GM19240 (cell line): ENCODE measurements at regions not wholly inside any gene's neighbourhood (a gene's known extent, or its start where the extent isn't known, plus 50 kb on each side); places are given as distances from the start of the nearest gene placed in this dataset.
"Not testable (repeated sequence)": the region's sequence is repeated elsewhere in the genome, so short reads cannot be mapped to it uniquely, and the experiment has no call there.

Experiments
- DNase-seq: peaks from one replicate; pipeline ENCODE4 v3.0.0; 2011; ENCODE audit warnings: low spot score; ENCODE audit not compliant: insufficient read length

GRCh38 chr2:21331625-21332370 lies 208.0 kb downstream of the TDRD15 start:
- DNase-seq: no peak

GRCh38 chr2:21332993-21333625 lies 209.3 kb downstream of the TDRD15 start:
- DNase-seq: no peak

- no peak for DNase-seq
Observed at GRCh38 chr2:21333684-21334083, 209.9 kb downstream of the TDRD15 start.

GRCh38 chr2:21346984-21347383 lies 223.2 kb downstream of the TDRD15 start:
- DNase-seq: no peak

- no peak for DNase-seq
Observed at GRCh38 chr2:21353879-21354679, 230.3 kb downstream of the TDRD15 start.

GRCh38 chr2:21356086-21356856 lies 232.5 kb downstream of the TDRD15 start:
- DNase-seq: no peak

GRCh38 chr2:21356857-21357255 lies 233.1 kb downstream of the TDRD15 start:
- no peak for DNase-seq

- DNase-seq: no peak
Observed at GRCh38 chr2:21358976-21359375, 235.2 kb downstream of the TDRD15 start.

- DNase-seq: no peak
Observed at GRCh38 chr2:21361384-21361783, 237.6 kb downstream of the TDRD15 start.

GRCh38 chr2:21361957-21362486 lies 238.3 kb downstream of the TDRD15 start:
- no peak for DNase-seq

GRCh38 chr2:21363364-21363763 lies 239.6 kb downstream of the TDRD15 start:
- DNase-seq: no peak

GRCh38 chr2:21367421-21367820 lies 243.7 kb downstream of the TDRD15 start:
- no peak for DNase-seq

- no peak for DNase-seq
Observed at GRCh38 chr2:21369787-21370186, 246.0 kb downstream of the TDRD15 start.

- DNase-seq: no peak
Observed at GRCh38 chr2:21371499-21372003, 247.8 kb downstream of the TDRD15 start.

GRCh38 chr2:21372654-21373053 lies 248.9 kb downstream of the TDRD15 start:
- no peak for DNase-seq

- DNase-seq: no peak
Observed at GRCh38 chr2:21376864-21377263, 253.1 kb downstream of the TDRD15 start.

- DNase-seq: no peak
Observed at GRCh38 chr2:21379140-21379539, 255.4 kb downstream of the TDRD15 start.

GRCh38 chr2:21379668-21380067 lies 255.9 kb downstream of the TDRD15 start:
- not testable (repeated sequence) for DNase-seq

- DNase-seq: no peak
Observed at GRCh38 chr2:21381421-21381820, 257.7 kb downstream of the TDRD15 start.

- DNase-seq: no peak
Observed at GRCh38 chr2:21382701-21383520, 259.1 kb downstream of the TDRD15 start.
